ENCODE measurements at regions not wholly inside any gene's neighbourhood (a gene's known extent, or its start where the extent isn't known, plus 50 kb on each side); places are given as distances from the start of the nearest gene placed in this dataset.

- TF ChIP-seq CENPT (CRISPR knock-in tag; IDR thresholded peaks at IDR 0.05; ENCODE audit: low read depth), result no peak
- TF ChIP-seq TERF1 (CRISPR knock-in tag; IDR thresholded peaks at IDR 0.05), result no peak
- no peak for TF ChIP-seq ZFP62 (CRISPR knock-in tag; IDR thresholded peaks at IDR 0.05)
- peak; percentile 63; the same call in 1 of the 2 replicates for TF ChIP-seq ZBTB7B (CRISPR knock-in tag; IDR thresholded peaks at IDR 0.05)
- TF ChIP-seq SUZ12 (IDR thresholded peaks at IDR 0.05; ENCODE audit: low read depth, low read length), result no peak
- no peak; the same call in 1 of the 2 replicates for TF ChIP-seq HMG20B (CRISPR knock-in tag; conservative IDR thresholded peaks at IDR 0.05)
- peak; percentile 90 for TF ChIP-seq PHF20 (CRISPR knock-in tag; IDR thresholded peaks at IDR 0.05)
- no peak for TF ChIP-seq DMTF1 (CRISPR knock-in tag; IDR thresholded peaks at IDR 0.05)
- no peak for TF ChIP-seq ZNF10 (CRISPR knock-in tag; IDR thresholded peaks at IDR 0.05; ENCODE audit: borderline replicate concordance, low read depth)
- no peak for TF ChIP-seq ZNF451 (CRISPR knock-in tag; IDR thresholded peaks at IDR 0.05)
- no peak for TF ChIP-seq ZNF230 (CRISPR knock-in tag; IDR thresholded peaks at IDR 0.05)
- TF ChIP-seq ZKSCAN8 (CRISPR knock-in tag; IDR thresholded peaks at IDR 0.05; ENCODE audit: borderline replicate concordance), result peak; percentile 68; the same call in 1 of the 2 replicates
- TF ChIP-seq BHLHE40 (IDR thresholded peaks at IDR 0.05; ENCODE audit: low read length), result 0 out of 2 replicates have a peak, but pooled peaks have one; percentile 11
- TF ChIP-seq CEBPB (IDR thresholded peaks at IDR 0.05; ENCODE audit: borderline replicate concordance, low read depth, low read length), result peak; percentile 66
- no peak for TF ChIP-seq MAFG (CRISPR knock-in tag; IDR thresholded peaks at IDR 0.05)
- TF ChIP-seq RXRA (CRISPR knock-in tag; IDR thresholded peaks at IDR 0.05), result peak; percentile 85
- peak; percentile 83 for TF ChIP-seq TARDBP (CRISPR knock-in tag; IDR thresholded peaks at IDR 0.05)
- TF ChIP-seq ZNF770 (CRISPR knock-in tag; IDR thresholded peaks at IDR 0.05), result no peak
- TF ChIP-seq ZNF710 (CRISPR knock-in tag; IDR thresholded peaks at IDR 0.05; ENCODE audit: borderline replicate concordance), result peak; percentile 83; the same call in 1 of the 2 replicates
- TF ChIP-seq TBX2 (CRISPR knock-in tag; IDR thresholded peaks at IDR 0.05; ENCODE audit: borderline replicate concordance), result peak; percentile 79
- peak; percentile 79 for TF ChIP-seq ZSCAN31 (CRISPR knock-in tag; IDR thresholded peaks at IDR 0.05; ENCODE audit: low read depth)
Measured at GRCh38 chrX:73943693-73944562, 91.4 kb upstream of the XIST start (continued).
